Dendritic cell treated with granulocyte-macrophage colony-stimulating factor and Interleukin-4, amounts not matched to agents 40 ng/mL and 50 ng/mL, for 4 days (primary cell): ENCODE measurements at regions not wholly inside any gene's neighbourhood (a gene's known extent, or its start where the extent isn't known, plus 50 kb on each side); places are given as distances from the start of the nearest gene placed in this dataset.

Experiments
- H3K27ac Mint-ChIP-seq: one replicate; pipeline ENCODE4 v1.8.0; 2022; ENCODE audit warnings: mild to moderate bottlenecking, mixed read lengths
- H3K27me3 Mint-ChIP-seq: one replicate; pipeline ENCODE4 v1.8.0; 2022; ENCODE audit warnings: mild to moderate bottlenecking, mixed read lengths
- H3K36me3 Mint-ChIP-seq: one replicate; pipeline ENCODE4 v1.8.0; 2022; ENCODE audit warnings: low read depth, mixed read lengths
- H3K4me1 Mint-ChIP-seq: one replicate; pipeline ENCODE4 v1.8.0; 2022; ENCODE audit warnings: low read depth, mixed read lengths
- H3K4me3 Mint-ChIP-seq: one replicate; pipeline ENCODE4 v1.8.0; 2022; ENCODE audit warnings: mild to moderate bottlenecking, moderate library complexity, mixed read lengths
- H3K9me3 Mint-ChIP-seq: one replicate; pipeline ENCODE4 v1.8.0; 2022; ENCODE audit warnings: mixed read lengths
- intact Hi-C: fragments of 100-400 bp; cut with micrococcal nuclease; formaldehyde crosslinking; loops from one replicate; pipeline ENCODE4 v1.15.0; 2022

GRCh38 chr2:175553910-175554309 lies 372.4 kb upstream of the ATP5MC3 start:
- H3K4me3 Mint-ChIP-seq: no peak overlapping the region
- H3K27ac Mint-ChIP-seq: peak overlapping the region; percentile 26
- peaks cover 3% of the 10 kb centered on the region for H3K27me3 Mint-ChIP-seq
- H3K36me3 Mint-ChIP-seq: no peaks in the 10 kb centered on the region
- no peaks in the 10 kb centered on the region for H3K9me3 Mint-ChIP-seq
- H3K4me1 Mint-ChIP-seq: peaks cover 27% of the 10 kb centered on the region
- intact Hi-C loops: no loop called here

GRCh38 chr2:175552902-175553301 lies 371.4 kb upstream of the ATP5MC3 start:
- H3K4me3 Mint-ChIP-seq: no peak overlapping the region
- H3K27ac Mint-ChIP-seq: peak overlapping the region; percentile 26
- H3K4me1 Mint-ChIP-seq: peaks cover 27% of the 10 kb centered on the region
- peaks cover 3% of the 10 kb centered on the region for H3K27me3 Mint-ChIP-seq
- H3K36me3 Mint-ChIP-seq: no peaks in the 10 kb centered on the region
- intact Hi-C loops: no loop called here
- H3K9me3 Mint-ChIP-seq: no peaks in the 10 kb centered on the region

GRCh38 chr2:175540421-175540820 lies 358.9 kb upstream of the ATP5MC3 start:
- Mint-ChIP-seq H3K4me3 (no peak overlapping the region), H3K27ac (no peak overlapping the region)
- intact Hi-C loops: no loop called here

GRCh38 chr2:175539122-175539521 lies 357.6 kb upstream of the ATP5MC3 start:
- Mint-ChIP-seq H3K27me3 (no peaks in the 10 kb centered on the region), H3K9me3 (peaks cover 18% of the 10 kb centered on the region), H3K27ac (no peak overlapping the region), H3K36me3 (no peaks in the 10 kb centered on the region), H3K4me3 (no peak overlapping the region), H3K4me1 (peaks cover 9% of the 10 kb centered on the region)
- intact Hi-C loops: no loop called here

More at GRCh38 chr2:175540421-175540820, 358.9 kb upstream of the ATP5MC3 start:
- peaks cover 6% of the 10 kb centered on the region for H3K4me1 Mint-ChIP-seq
- no peaks in the 10 kb centered on the region for H3K36me3 Mint-ChIP-seq
- H3K27me3 Mint-ChIP-seq: no peaks in the 10 kb centered on the region
- peaks cover 30% of the 10 kb centered on the region for H3K9me3 Mint-ChIP-seq

- Mint-ChIP-seq H3K4me3 (no peak overlapping the region), H3K27ac (no peak overlapping the region), H3K4me1 (peaks cover 9% of the 10 kb centered on the region), H3K36me3 (no peaks in the 10 kb centered on the region), H3K9me3 (no peaks in the 10 kb centered on the region), H3K27me3 (no peaks in the 10 kb centered on the region)
- intact Hi-C loops: no loop called here
Measured at GRCh38 chr2:175536059-175536458, 354.5 kb upstream of the ATP5MC3 start.

GRCh38 chr2:175535631-175536030 lies 354.1 kb upstream of the ATP5MC3 start:
- intact Hi-C loops: no loop called here
- Mint-ChIP-seq H3K27me3 (no peaks in the 10 kb centered on the region), H3K27ac (no peak overlapping the region), H3K36me3 (no peaks in the 10 kb centered on the region), H3K4me3 (no peak overlapping the region), H3K9me3 (no peaks in the 10 kb centered on the region), H3K4me1 (peaks cover 9% of the 10 kb centered on the region)

- no peaks in the 10 kb centered on the region for H3K9me3 Mint-ChIP-seq
- H3K36me3 Mint-ChIP-seq: no peaks in the 10 kb centered on the region
- H3K27ac Mint-ChIP-seq: no peak overlapping the region
- intact Hi-C loops: loop anchor here (10.0 kb wide), 1 partner anchor 859 kb away; no protein-coding TSS in a partner anchor
- H3K4me3 Mint-ChIP-seq: no peak overlapping the region
- H3K4me1 Mint-ChIP-seq: no peaks in the 10 kb centered on the region
- H3K27me3 Mint-ChIP-seq: no peaks in the 10 kb centered on the region
Measured at GRCh38 chr2:175525975-175526374, 344.5 kb upstream of the ATP5MC3 start.

- intact Hi-C loops: loop anchor here (10.0 kb wide), 1 partner anchor 862 kb away; no protein-coding TSS in a partner anchor
- Mint-ChIP-seq H3K4me3 (no peak overlapping the region), H3K27ac (no peak overlapping the region), H3K36me3 (no peaks in the 10 kb centered on the region), H3K9me3 (no peaks in the 10 kb centered on the region), H3K4me1 (no peaks in the 10 kb centered on the region), H3K27me3 (no peaks in the 10 kb centered on the region)
Measured at GRCh38 chr2:175523001-175523400, 341.5 kb upstream of the ATP5MC3 start.

GRCh38 chr2:175518206-175518605 lies 336.7 kb upstream of the ATP5MC3 start:
- intact Hi-C loops: no loop called here
- H3K9me3 Mint-ChIP-seq: no peaks in the 10 kb centered on the region
- H3K4me3 Mint-ChIP-seq: no peak overlapping the region
- H3K27me3 Mint-ChIP-seq: no peaks in the 10 kb centered on the region
- no peaks in the 10 kb centered on the region for H3K4me1 Mint-ChIP-seq
- no peaks in the 10 kb centered on the region for H3K36me3 Mint-ChIP-seq
- no peak overlapping the region for H3K27ac Mint-ChIP-seq

- peaks cover 12% of the 10 kb centered on the region for H3K9me3 Mint-ChIP-seq
- H3K27me3 Mint-ChIP-seq: no peaks in the 10 kb centered on the region
- no peaks in the 10 kb centered on the region for H3K36me3 Mint-ChIP-seq
- no peaks in the 10 kb centered on the region for H3K4me1 Mint-ChIP-seq
- no peak overlapping the region for H3K27ac Mint-ChIP-seq
- no peak overlapping the region for H3K4me3 Mint-ChIP-seq
- intact Hi-C loops: no loop called here
Measured at GRCh38 chr2:175516555-175516954, 335.0 kb upstream of the ATP5MC3 start.

GRCh38 chr2:175500255-175500654 lies 318.7 kb upstream of the ATP5MC3 start:
- Mint-ChIP-seq H3K27ac (no peak overlapping the region), H3K4me1 (no peaks in the 10 kb centered on the region), H3K4me3 (no peak overlapping the region), H3K36me3 (no peaks in the 10 kb centered on the region), H3K9me3 (peaks cover 56% of the 10 kb centered on the region), H3K27me3 (no peaks in the 10 kb centered on the region)
- intact Hi-C loops: no loop called here

- Mint-ChIP-seq H3K27ac (no peak overlapping the region), H3K27me3 (no peaks in the 10 kb centered on the region), H3K4me1 (no peaks in the 10 kb centered on the region), H3K36me3 (no peaks in the 10 kb centered on the region), H3K9me3 (no peaks in the 10 kb centered on the region), H3K4me3 (no peak overlapping the region)
- intact Hi-C loops: no loop called here
Measured at GRCh38 chr2:175490360-175490791, 308.9 kb upstream of the ATP5MC3 start.

GRCh38 chr2:175478096-175478768 lies 296.7 kb upstream of the ATP5MC3 start:
- Mint-ChIP-seq H3K4me1 (peaks cover 9% of the 10 kb centered on the region), H3K4me3 (no peak overlapping the region), H3K27ac (no peak overlapping the region), H3K27me3 (no peaks in the 10 kb centered on the region), H3K36me3 (no peaks in the 10 kb centered on the region), H3K9me3 (peaks cover 12% of the 10 kb centered on the region)
- intact Hi-C loops: no loop called here

- H3K36me3 Mint-ChIP-seq: no peaks in the 10 kb centered on the region
- H3K4me1 Mint-ChIP-seq: peaks cover 9% of the 10 kb centered on the region
- intact Hi-C loops: no loop called here
- H3K27ac Mint-ChIP-seq: no peak overlapping the region
- peaks cover 25% of the 10 kb centered on the region for H3K9me3 Mint-ChIP-seq
- H3K4me3 Mint-ChIP-seq: no peak overlapping the region
- H3K27me3 Mint-ChIP-seq: no peaks in the 10 kb centered on the region
Measured at GRCh38 chr2:175476948-175477347, 295.4 kb upstream of the ATP5MC3 start.

- H3K4me3 Mint-ChIP-seq: no peak overlapping the region
- intact Hi-C loops: no loop called here
- no peaks in the 10 kb centered on the region for H3K27me3 Mint-ChIP-seq
- H3K4me1 Mint-ChIP-seq: peaks cover 9% of the 10 kb centered on the region
- H3K27ac Mint-ChIP-seq: no peak overlapping the region
- H3K9me3 Mint-ChIP-seq: peaks cover 29% of the 10 kb centered on the region
- no peaks in the 10 kb centered on the region for H3K36me3 Mint-ChIP-seq
Measured at GRCh38 chr2:175476374-175476773, 294.9 kb upstream of the ATP5MC3 start.
